K562 (cell line): ENCODE measurements at regions not wholly inside any gene's neighbourhood (a gene's known extent, or its start where the extent isn't known, plus 50 kb on each side); places are given as distances from the start of the nearest gene placed in this dataset.

Experiments
- ATAC-seq: fragments of 200-7000 bp; cut with Tn5 transposase; 3 replicates; pipeline ENCODE4 v1.9.1; 2020; ENCODE audit warnings: moderate library complexity
- BruUV-seq: library from RNA; stranded (reverse); fragments of 400-500 nt; replicated peaks from 2 replicates; lab custom pipeline; 2021; lab: Mats Ljungman, UMichigan
- CTCF ChIA-PET: fragments of 300-600 bp; formaldehyde crosslinking; extraction: SDS; loops from one replicate; lab custom pipeline; 2021; ENCODE audit warnings: low intra/inter-chr PET ratio; lab: Yijun Ruan, JAX
- POLR2A ChIA-PET: fragments of 300-600, 350-650 bp; sonication (Branson Sonifier 250); formaldehyde crosslinking; extraction: SDS; loops from one replicate; lab custom pipeline; 2021; ENCODE audit warnings: antibody characterized with exemption, inconsistent platforms; lab: Yijun Ruan, JAX
- DNase-seq, 4 experiments: peaks; one replicate each; pipeline versions ENCODE4 v3.0.0 to v3.0.0-alpha.2; 2011 to 2018; ENCODE audit warnings: low spot score in 3 of 4, mixed read lengths in 3 of 4; ENCODE audit errors: extremely low read depth in 1 of 4
- FAIRE-seq: peaks from 2 replicates; lab custom pipeline; 2011; peaks lifted over from hg19 to GRCh38; lab: Jason Lieb, UNC
- H2AFZ ChIP-seq: 2 replicates; pipeline ENCODE4 v1.6.0; 2011; ENCODE audit warnings: low read depth, low read length, control low read depth, inconsistent platforms
- H3K27ac ChIP-seq: fragments of 200-600 bp; 3 replicates; pipeline ENCODE4 v1.8.0; 2011; ENCODE audit warnings: low read depth, mild to moderate bottlenecking, control low read depth, inconsistent platforms, low read length, moderate library complexity, mixed read lengths; ENCODE audit errors: extremely low read depth
- H3K27me3 ChIP-seq, 2 experiments: fragments of 300-600 bp in 1 of 2; 2 replicates in 1 of 2; 3 replicates in 1 of 2; pipeline versions ENCODE4 v1.6.0 to v1.8.0; 2011; ENCODE audit warnings: inconsistent platforms in 2 of 2, low read length in 2 of 2, mild to moderate bottlenecking in 1 of 2, mixed read lengths in 1 of 2, moderate library complexity in 1 of 2; ENCODE audit not compliant: control insufficient read depth in 2 of 2, insufficient read depth in 2 of 2
- H3K36me3 ChIP-seq: fragments of 300-600 bp; 3 replicates; pipeline ENCODE4 v1.8.0; 2011; ENCODE audit warnings: mild to moderate bottlenecking, low read length, inconsistent platforms; ENCODE audit not compliant: control insufficient read depth, insufficient read depth
- H3K4me1 ChIP-seq, 2 experiments: fragments of 200-600 bp in 1 of 2; replicated peaks in 1 of 2; 2 replicates in 1 of 2; 3 replicates in 1 of 2; pipeline versions ENCODE4 v1.5.1 to v1.8.0; 2011; ENCODE audit warnings: inconsistent platforms in 2 of 2, low read length in 2 of 2, mild to moderate bottlenecking in 1 of 2, mixed read lengths in 1 of 2, moderate library complexity in 1 of 2; ENCODE audit not compliant: control insufficient read depth in 2 of 2, insufficient read depth in 2 of 2
- H3K4me2 ChIP-seq: 2 replicates; pipeline ENCODE4 v1.6.1; 2011; ENCODE audit warnings: low read length, control low read depth, inconsistent platforms, mixed read lengths; ENCODE audit not compliant: insufficient read depth
- H3K4me3 ChIP-seq: fragments of 200-600 bp; sonication (generic), shearing (Covaris generic); 2 replicates; pipeline ENCODE4 v1.5.1; 2016; ENCODE audit warnings: control low read depth, inconsistent platforms
- H3K79me2 ChIP-seq: fragments of 200-600 bp; 3 replicates; pipeline ENCODE4 v1.8.0; 2011; ENCODE audit warnings: low read length, inconsistent platforms; ENCODE audit not compliant: control insufficient read depth, insufficient read depth
- H3K9ac ChIP-seq, 2 experiments: 2 replicates each; pipeline versions ENCODE4 v1.6.0 to v1.6.1; 2011; ENCODE audit warnings: low read depth in 2 of 2, low read length in 2 of 2, control low read depth in 1 of 2, inconsistent platforms in 1 of 2, mild to moderate bottlenecking in 1 of 2, mixed read lengths in 1 of 2; ENCODE audit not compliant: insufficient read depth in 1 of 2
- H3K9me1 ChIP-seq: one replicate; pipeline ENCODE4 v1.6.0; 2011; ENCODE audit warnings: inconsistent platforms, mild to moderate bottlenecking, low read length, moderate library complexity; ENCODE audit not compliant: control insufficient read depth, insufficient read depth
- H3K9me3 ChIP-seq: replicated peaks from 2 replicates; pipeline ENCODE4 v1.5.1; 2011; ENCODE audit warnings: low read depth, low read length, inconsistent platforms; ENCODE audit not compliant: control insufficient read depth, insufficient read depth
- H4K20me1 ChIP-seq: replicated peaks from 2 replicates; pipeline ENCODE4 v1.6.1; 2011; ENCODE audit warnings: low read length, inconsistent platforms, mixed read lengths; ENCODE audit not compliant: control insufficient read depth, insufficient read depth
- CBX8 ChIP-seq: fragments of 200-600 bp; sonication (generic); IDR thresholded peaks from 2 replicates; pipeline ENCODE4 v1.6.1; 2012; ENCODE audit warnings: borderline replicate concordance, mixed run types, low read depth, mild to moderate bottlenecking, moderate library complexity, mixed read lengths, low read length, control low read depth, inconsistent platforms; ENCODE audit not compliant: poor library complexity, severe bottlenecking; ENCODE audit errors: extremely low read depth
- E4F1 ChIP-seq: fragments of 250-450 bp; sonication (Bioruptor Pico); IDR thresholded peaks from 2 replicates; pipeline ENCODE4 v1.5.0; 2021; ENCODE audit warnings: mild to moderate bottlenecking, borderline replicate concordance
- HSF4 ChIP-seq: fragments of 250-450 bp; sonication (Bioruptor Pico); IDR thresholded peaks from 2 replicates; pipeline ENCODE4 v2.1.2; 2022; ENCODE audit warnings: mild to moderate bottlenecking, moderate library complexity, borderline replicate concordance
- NCOA6 ChIP-seq: fragments of 450-650 bp; IDR thresholded peaks from 2 replicates; pipeline ENCODE4 v1.6.1; 2017; ENCODE audit warnings: mild to moderate bottlenecking
- RAD51 ChIP-seq: fragments of 450-650 bp; IDR thresholded peaks from 2 replicates; pipeline ENCODE4 v1.7.1; 2016; ENCODE audit warnings: low read depth, mild to moderate bottlenecking, borderline replicate concordance
- RBM14 ChIP-seq: fragments of 200-400 bp; formaldehyde crosslinking; IDR thresholded peaks from 2 replicates; pipeline ENCODE4 v1.6.1; 2018; ENCODE audit warnings: low read depth, mild to moderate bottlenecking, low read length, moderate library complexity, borderline replicate concordance; ENCODE audit not compliant: insufficient read depth
- SMC3 ChIP-seq: conservative IDR thresholded peaks from 2 replicates; pipeline ENCODE4 v1.6.1; 2011; ENCODE audit warnings: low read depth, low read length, improper control_type of control experiment; ENCODE audit not compliant: insufficient read depth
- TCF15 ChIP-seq: fragments of 250-450 bp; sonication (Bioruptor Pico); IDR thresholded peaks from 2 replicates; pipeline ENCODE4 v1.8.0; 2022; ENCODE audit warnings: moderate library complexity, mild to moderate bottlenecking, inconsistent platforms
- TCFL5 ChIP-seq: fragments of 250-450 bp; sonication (Bioruptor Pico); conservative IDR thresholded peaks from 2 replicates; pipeline ENCODE4 v1.6.1; 2021; ENCODE audit warnings: mild to moderate bottlenecking, moderate library complexity, matching md5 sums
- ZBTB1 ChIP-seq: sonication (generic); formaldehyde crosslinking; IDR thresholded peaks from 2 replicates; pipeline ENCODE4 v1.8.1; 2023; ENCODE audit warnings: missing genetic modification reagents, low read depth, mild to moderate bottlenecking, borderline replicate concordance
- ZC3H11A ChIP-seq: IDR thresholded peaks from 2 replicates; pipeline ENCODE4 v1.6.1; 2012; ENCODE audit warnings: low read depth, low read length, improper control_type of control experiment
- ZNF23 ChIP-seq: fragments of 250-450 bp; sonication (Bioruptor Pico); IDR thresholded peaks from 2 replicates; pipeline ENCODE4 v1.4.0; 2020; ENCODE audit warnings: mild to moderate bottlenecking
- ZNF586 ChIP-seq: fragments of 450-650 bp; formaldehyde crosslinking; conservative IDR thresholded peaks from 2 replicates; pipeline ENCODE4 v1.4.0; 2020; ENCODE audit warnings: mild to moderate bottlenecking, moderate library complexity
- WGBS: fragments of 100-300 bp; shearing (Covaris generic); methylation state at CpG from one replicate; pipeline ENCODE4 v1.1.6; 2016; ENCODE audit warnings: low coverage, mixed read lengths; ENCODE audit not compliant: insufficient coverage; ENCODE audit errors: missing lambda C conversion rate; 5-methylcytosine and 5-hydroxymethylcytosine counted together
- in situ Hi-C: fragments of 300-500 bp; cut with MboI; formaldehyde crosslinking; loops from 4 replicates; pipeline ENCODE4 v1.15.0; 2018; ENCODE audit warnings: inconsistent platforms, mixed read lengths
- intact Hi-C: fragments of 100-400 bp; cut with micrococcal nuclease; formaldehyde crosslinking; loops from 2 replicates; pipeline ENCODE4 v1.14.2; 2022

GRCh38 chr6:8570256-8570920 lies 135.0 kb upstream of the SLC35B3 start:
- POLR2A ChIA-PET, result no interaction called here
- CTCF ChIA-PET, result no interaction called here
- no peaks in the 10 kb centered on the region for H3K9me1 ChIP-seq

More at GRCh38 chr6:8570256-8570920, 135.0 kb upstream of the SLC35B3 start:
- H3K36me3 ChIP-seq, result no peaks in the 10 kb centered on the region
- H4K20me1 ChIP-seq, result no peaks in the 10 kb centered on the region
- FAIRE-seq, result no peak
- H3K4me3 ChIP-seq, result no peak overlapping the region
- H3K9me3 ChIP-seq, result no peaks in the 10 kb centered on the region
- DNase-seq, result no peak
- BruUV-seq, result no TSS peak
- TF ChIP-seq HSF4 (CRISPR knock-in tag) (no peak), ZNF23 (CRISPR knock-in tag) (no peak), RBM14 (no peak), RAD51 (no peak), TCF15 (CRISPR knock-in tag) (no peak), ZNF586 (CRISPR knock-in tag) (no peak), NCOA6 (no peak), ZC3H11A (no peak), CBX8 (no peak), SMC3 (no peak), ZBTB1 (CRISPR knock-in tag) (no peak), E4F1 (CRISPR knock-in tag) (no peak), TCFL5 (CRISPR knock-in tag) (no peak)
- H3K4me2 ChIP-seq, result no peak overlapping the region
- H3K79me2 ChIP-seq, result no peaks in the 10 kb centered on the region
- no peak overlapping the region for H2AFZ ChIP-seq
- H3K27ac ChIP-seq, result no peak overlapping the region
- intact Hi-C loops (no loop called here), in situ Hi-C loops (no loop called here)
- H3K9ac ChIP-seq, result no peak overlapping the region
- WGBS, result 2% methylated on average over 6 of the region's 6 CpGs
- no peak for ATAC-seq
- H3K4me1 ChIP-seq, result no peaks in the 10 kb centered on the region
- H3K27me3 ChIP-seq, result no peaks in the 10 kb centered on the region
